Ureter (tissue), 1 donor: ENCODE measurements at regions not wholly inside any gene's neighbourhood (a gene's known extent, or its start where the extent isn't known, plus 50 kb on each side); places are given as distances from the start of the nearest gene placed in this dataset.

ENCODE experiments used
- DNase-seq: peaks from one replicate; pipeline ENCODE4 v3.0.0-alpha.2; 2020; ENCODE audit warnings: low spot score
- donor health status: DM: yes; HTN: yes; CAD: no.

- DNase-seq = no peak
Observed at GRCh38 chr10:36115364-36115763, 473.3 kb upstream of the FZD8 start.

GRCh38 chr10:36114913-36115312 lies 472.8 kb upstream of the FZD8 start:
- DNase-seq = no peak

- DNase-seq = no peak
Observed at GRCh38 chr10:36114141-36114540, 472.0 kb upstream of the FZD8 start.

- no peak for DNase-seq
Observed at GRCh38 chr10:36111676-36112075, 469.6 kb upstream of the FZD8 start.

GRCh38 chr10:36110097-36110496 lies 468.0 kb upstream of the FZD8 start:
- no peak for DNase-seq

- no peak for DNase-seq
Observed at GRCh38 chr10:36109399-36110023, 467.4 kb upstream of the FZD8 start.

GRCh38 chr10:36097696-36098095 lies 455.6 kb upstream of the FZD8 start:
- no peak for DNase-seq

- DNase-seq = no peak
Observed at GRCh38 chr10:36096576-36096975, 454.5 kb upstream of the FZD8 start.

- no peak for DNase-seq
Observed at GRCh38 chr10:36094096-36094495, 452.0 kb upstream of the FZD8 start.

GRCh38 chr10:36092116-36092515 lies 450.0 kb upstream of the FZD8 start:
- DNase-seq = no peak

GRCh38 chr10:36091007-36091406 lies 448.9 kb upstream of the FZD8 start:
- no peak for DNase-seq

GRCh38 chr10:36089790-36090440 lies 447.8 kb upstream of the FZD8 start:
- no peak for DNase-seq

GRCh38 chr10:36087006-36088005 lies 445.2 kb upstream of the FZD8 start:
- no peak for DNase-seq

- DNase-seq = no peak
Observed at GRCh38 chr10:36075196-36075595, 433.1 kb upstream of the FZD8 start.

GRCh38 chr10:36073796-36074345 lies 431.8 kb upstream of the FZD8 start:
- DNase-seq = no peak

- DNase-seq = no peak
Observed at GRCh38 chr10:36068542-36068941, 426.4 kb upstream of the FZD8 start.

GRCh38 chr10:36067748-36068147 lies 425.7 kb upstream of the FZD8 start:
- no peak for DNase-seq

GRCh38 chr10:36066850-36067249 lies 424.8 kb upstream of the FZD8 start:
- no peak for DNase-seq

- no peak for DNase-seq
Observed at GRCh38 chr10:36066102-36066501, 424.0 kb upstream of the FZD8 start.

- DNase-seq = no peak
Observed at GRCh38 chr10:36063396-36063795, 421.3 kb upstream of the FZD8 start.

GRCh38 chr10:36057731-36058130 lies 415.6 kb upstream of the FZD8 start:
- DNase-seq = no peak

- no peak for DNase-seq
Observed at GRCh38 chr10:36057180-36057579, 415.1 kb upstream of the FZD8 start.
